NB4 (cell line): ENCODE measurements at regions not wholly inside any gene's neighbourhood (a gene's known extent, or its start where the extent isn't known, plus 50 kb on each side); places are given as distances from the start of the nearest gene placed in this dataset.

Source experiments
- DNase-seq: peaks from one replicate; pipeline ENCODE4 v3.0.0; 2010; ENCODE audit warnings: low read depth
- H3K4me3 ChIP-seq: one replicate; pipeline ENCODE4 v1.5.1; 2011; ENCODE audit warnings: mild to moderate bottlenecking, low read depth, low read length, moderate library complexity
- CTCF ChIP-seq: IDR thresholded peaks from one replicate; pipeline ENCODE4 v1.5.1; 2012; ENCODE audit warnings: low read depth, low read length
- MAX ChIP-seq: IDR thresholded peaks from 2 replicates; pipeline ENCODE4 v1.6.1; 2011; ENCODE audit warnings: low read depth, low read length
- MYC ChIP-seq: IDR thresholded peaks from 2 replicates; pipeline ENCODE4 v1.6.1; 2011; ENCODE audit warnings: low read depth, low read length
- POLR2A ChIP-seq: IDR thresholded peaks from 2 replicates; pipeline ENCODE4 v1.6.1; 2011; ENCODE audit warnings: mild to moderate bottlenecking; ENCODE audit not compliant: insufficient read length; ENCODE audit errors: extremely low read depth

GRCh38 chr18:61683856-61684255, 209.0 kb downstream of the RNF152 start:
- DNase-seq = no peak
- no peak for TF ChIP-seq CTCF
- no peak for TF ChIP-seq MAX
- TF ChIP-seq POLR2A = no peak
- TF ChIP-seq MYC = no peak
- H3K4me3 ChIP-seq = no peak overlapping the region

- no peak for DNase-seq
- TF ChIP-seq CTCF (no peak), MAX (no peak), MYC (no peak), POLR2A (no peak)
- no peak overlapping the region for H3K4me3 ChIP-seq
Observed at GRCh38 chr18:61681065-61681464, 211.7 kb downstream of the RNF152 start.

- DNase-seq = no peak
- no peak overlapping the region for H3K4me3 ChIP-seq
- no peak for TF ChIP-seq MYC
Observed at GRCh38 chr18:61679836-61680235, 213.0 kb downstream of the RNF152 start.

- TF ChIP-seq CTCF = no peak
- no peak for TF ChIP-seq POLR2A
- no peak for TF ChIP-seq MYC
- TF ChIP-seq MAX = no peak
- H3K4me3 ChIP-seq = no peak overlapping the region
- DNase-seq = no peak
Observed at GRCh38 chr18:61677435-61677970, 215.3 kb downstream of the RNF152 start.

GRCh38 chr18:61676773-61677434, 215.9 kb downstream of the RNF152 start:
- DNase-seq = no peak
- no peak overlapping the region for H3K4me3 ChIP-seq
- no peak for TF ChIP-seq MYC
- TF ChIP-seq CTCF = no peak
- TF ChIP-seq POLR2A = no peak
- TF ChIP-seq MAX = no peak

GRCh38 chr18:61669320-61669719, 223.5 kb downstream of the RNF152 start:
- no peak for DNase-seq
- TF ChIP-seq CTCF = no peak
- no peak for TF ChIP-seq MYC
- TF ChIP-seq MAX = no peak
- TF ChIP-seq POLR2A = no peak
- no peak overlapping the region for H3K4me3 ChIP-seq
